Hepatic stellate cell (primary cell): ENCODE measurements at regions not wholly inside any gene's neighbourhood (a gene's known extent, or its start where the extent isn't known, plus 50 kb on each side); places are given as distances from the start of the nearest gene placed in this dataset.
"Not testable (repeated sequence)": the region's sequence is repeated elsewhere in the genome, so short reads cannot be mapped to it uniquely, and the experiment has no call there.

ENCODE experiments used
- DNase-seq: peaks from one replicate; pipeline ENCODE4 v3.0.0; 2011; ENCODE audit warnings: low spot score

DNA sequence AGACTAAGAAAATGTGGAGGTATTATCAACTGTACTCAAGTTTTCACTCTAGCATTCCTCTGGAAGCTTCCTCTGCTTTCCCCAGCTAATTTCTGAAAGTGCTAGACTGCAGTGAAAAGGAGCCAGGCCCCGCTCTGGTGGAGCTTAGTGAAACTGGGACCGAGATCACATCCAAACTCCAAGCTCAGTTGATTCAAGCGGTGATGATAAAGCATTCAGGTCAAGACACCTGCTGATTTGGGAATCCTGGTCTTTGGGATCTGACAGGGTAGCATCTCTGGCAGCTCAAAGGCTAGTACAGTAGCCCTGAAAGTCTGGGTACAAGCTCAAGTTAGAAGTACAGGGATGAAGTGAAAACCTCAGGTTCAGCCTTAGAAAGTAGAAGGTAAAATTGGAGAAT lies 120.2 kb upstream of the CRIM1 start:
- DNase-seq, result no peak

GRCh38 chr2:36223259-36223658 lies 132.3 kb upstream of the CRIM1 start:
- DNase-seq, result no peak

- no peak for DNase-seq
Observed at GRCh38 chr2:36222485-36222884, 133.1 kb upstream of the CRIM1 start.

DNA sequence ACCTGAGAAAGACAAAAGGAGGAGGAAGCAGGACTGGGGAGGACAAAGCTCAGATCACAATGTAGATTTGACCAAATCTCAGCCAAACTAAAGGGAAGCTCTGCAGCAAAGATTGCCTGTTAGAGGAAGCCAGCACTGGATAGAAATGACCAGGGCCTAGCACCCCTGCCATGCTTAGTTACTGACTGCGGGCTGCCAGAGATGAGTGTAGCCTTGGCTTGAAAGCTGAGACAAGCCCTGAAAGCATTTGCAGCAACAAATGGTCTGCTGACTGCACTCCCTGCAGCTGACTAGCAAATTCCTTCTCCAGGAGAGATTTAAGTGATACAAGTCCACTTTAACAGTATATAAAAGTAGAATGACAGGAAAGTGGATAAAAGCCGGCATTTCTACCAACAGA lies 140.9 kb upstream of the CRIM1 start:
- DNase-seq, result no peak

- DNase-seq, result no peak
Observed at GRCh38 chr2:36203366-36203765, 152.2 kb upstream of the CRIM1 start.

- DNase-seq, result no peak
Observed at GRCh38 chr2:36197181-36197971, 158.2 kb upstream of the CRIM1 start.

- DNase-seq, result no peak
Observed at GRCh38 chr2:36193680-36194079, 161.9 kb upstream of the CRIM1 start.

- DNase-seq, result no peak
Observed at GRCh38 chr2:36192983-36193382, 162.6 kb upstream of the CRIM1 start.

DNA sequence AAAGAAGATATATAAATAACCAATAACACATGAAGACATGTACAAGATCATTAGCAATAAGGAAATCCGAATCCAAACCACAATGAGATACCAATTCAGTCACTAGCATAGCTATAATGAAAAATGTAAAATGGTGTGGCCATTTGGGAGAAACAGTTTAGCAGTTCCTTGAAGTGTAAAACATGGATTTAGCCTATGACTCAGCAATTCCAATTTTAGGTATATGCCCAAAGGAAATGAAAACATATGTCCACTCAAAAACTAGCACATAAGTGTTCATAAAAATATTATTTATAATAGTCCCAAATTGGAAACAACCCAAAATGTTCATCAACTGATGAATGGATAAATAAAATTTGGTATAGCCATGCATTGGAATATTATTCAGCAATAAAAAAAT lies 165.5 kb upstream of the CRIM1 start:
- no peak for DNase-seq

- DNase-seq, result no peak
Observed at GRCh38 chr2:36185624-36186023, 170.0 kb upstream of the CRIM1 start.

- DNase-seq, result no peak
Observed at GRCh38 chr2:36184848-36185247, 170.7 kb upstream of the CRIM1 start.

DNA sequence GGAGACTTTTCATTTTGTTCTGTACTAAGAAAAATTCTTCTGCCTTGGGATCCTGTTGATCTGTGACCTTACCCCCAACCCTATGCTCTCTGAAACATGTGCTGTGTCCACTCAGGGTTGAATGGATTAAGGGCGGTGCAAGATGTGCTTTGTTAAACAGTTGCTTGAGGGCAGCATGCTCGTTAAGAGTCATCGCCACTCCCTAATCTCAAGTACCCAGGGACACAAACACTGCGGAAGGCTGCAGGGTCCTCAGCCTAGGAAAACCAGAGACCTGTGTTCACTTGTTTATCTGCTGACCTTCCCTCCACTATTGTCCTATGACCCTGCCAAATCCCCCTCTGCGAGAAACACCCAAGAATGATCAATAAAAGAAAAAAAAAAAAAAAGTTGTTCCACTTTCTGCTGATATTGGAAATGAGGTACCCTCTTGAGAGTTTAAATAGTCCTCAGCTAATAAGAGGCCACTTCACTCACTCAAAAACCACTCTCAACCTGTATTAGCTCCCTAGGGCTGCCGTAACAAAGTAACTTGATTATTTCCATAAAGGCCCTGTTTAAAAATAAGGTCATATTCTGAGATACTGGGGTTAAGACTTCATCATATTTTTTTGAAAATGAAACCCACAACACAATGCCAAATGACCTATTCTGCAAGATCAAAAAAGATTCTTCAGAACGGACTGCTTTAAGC lies 174.6 kb upstream of the CRIM1 start:
- DNase-seq, result not testable (repeated sequence)

GRCh38 chr2:36180293-36180692 lies 175.3 kb upstream of the CRIM1 start:
- not testable (repeated sequence) for DNase-seq

DNA sequence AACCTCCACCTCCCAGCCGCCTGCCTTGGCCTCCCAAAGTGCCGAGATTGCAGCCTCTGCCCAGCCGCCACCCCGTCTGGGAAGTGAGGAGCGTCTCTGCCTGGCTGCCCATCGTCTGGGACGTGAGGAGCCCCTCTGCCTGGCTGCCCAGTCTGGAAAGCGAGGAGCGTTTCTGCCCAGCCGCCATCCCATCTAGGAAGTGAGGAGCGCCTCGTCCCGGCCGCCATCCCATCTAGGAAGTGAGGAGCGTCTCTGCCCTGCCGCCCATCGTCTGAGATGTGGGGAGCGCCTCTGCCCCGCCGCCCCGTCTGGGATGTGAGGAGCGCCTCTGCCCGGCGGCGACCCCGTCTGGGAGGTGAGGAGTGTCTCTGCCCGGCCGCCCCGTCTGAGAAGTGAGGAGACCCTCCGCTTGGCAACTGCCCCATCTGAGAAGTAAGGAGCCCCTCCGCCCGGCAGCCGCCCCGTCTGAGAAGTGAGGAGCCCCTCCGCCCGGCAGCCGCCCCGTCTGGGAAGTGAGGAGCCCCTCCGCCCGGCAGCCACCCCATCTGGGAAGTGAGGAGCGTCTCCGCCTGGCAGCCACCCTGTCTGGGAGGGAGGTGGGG lies 175.8 kb upstream of the CRIM1 start:
- DNase-seq, result not testable (repeated sequence)

DNA sequence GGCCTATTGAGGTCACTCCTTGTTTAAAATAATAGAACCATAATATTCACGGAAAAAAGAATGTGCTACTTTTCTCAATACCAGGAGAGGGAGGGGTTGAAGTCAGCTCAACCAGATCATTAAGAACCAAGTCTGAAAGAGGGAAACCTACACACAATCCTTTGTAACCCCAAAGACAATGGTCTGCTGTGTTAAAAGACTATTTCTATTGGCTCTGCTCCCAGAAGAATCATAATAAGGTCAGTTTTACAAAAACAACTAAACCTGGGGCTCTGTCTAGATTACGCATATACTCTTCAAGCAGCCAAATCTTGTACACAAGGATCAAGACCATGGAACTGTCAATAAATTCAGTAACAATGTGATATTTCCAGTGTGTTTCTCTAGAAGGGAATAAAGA lies 177.2 kb upstream of the CRIM1 start:
- no peak for DNase-seq

DNA sequence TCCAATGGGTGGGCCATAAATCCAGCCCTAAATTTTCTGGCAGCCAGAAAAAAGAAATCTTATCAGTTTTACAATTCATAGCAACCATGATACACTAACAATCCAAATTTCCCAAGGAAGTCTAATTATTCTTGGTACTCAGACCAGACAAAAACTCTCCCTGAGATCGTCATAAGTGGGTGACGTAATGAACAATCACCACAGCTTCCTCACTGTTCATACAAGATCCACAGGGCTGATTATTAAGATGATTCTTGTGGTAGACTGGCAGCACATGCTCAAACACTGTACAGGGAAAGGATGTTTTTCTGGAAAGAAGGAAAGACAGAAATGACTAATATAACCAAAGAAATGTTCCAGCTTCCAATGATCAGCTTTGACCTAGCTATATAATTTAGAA lies 178.3 kb upstream of the CRIM1 start:
- DNase-seq, result no peak

DNA sequence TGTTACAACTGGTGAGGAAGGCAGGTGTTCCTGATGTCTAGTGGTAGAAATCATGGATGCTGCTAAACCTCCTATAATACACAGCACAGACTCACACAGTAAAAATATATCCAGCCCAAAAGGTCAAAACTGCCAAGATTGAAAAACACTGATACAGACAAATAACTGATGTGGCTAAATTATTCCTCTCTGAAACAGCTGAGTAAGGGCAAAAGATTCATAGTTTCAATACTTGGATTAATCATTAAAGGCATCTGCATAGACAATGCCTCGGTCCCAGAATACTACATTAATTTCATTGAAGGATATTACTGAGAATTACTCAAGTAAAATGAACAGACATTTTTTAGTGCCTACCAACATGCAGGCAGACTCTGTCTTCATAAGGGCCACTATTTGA lies 180.7 kb upstream of the CRIM1 start:
- no peak for DNase-seq

GRCh38 chr2:36173760-36174404 lies 181.7 kb upstream of the CRIM1 start:
- no peak for DNase-seq

GRCh38 chr2:36172824-36173223 lies 182.8 kb upstream of the CRIM1 start:
- DNase-seq, result no peak

DNA sequence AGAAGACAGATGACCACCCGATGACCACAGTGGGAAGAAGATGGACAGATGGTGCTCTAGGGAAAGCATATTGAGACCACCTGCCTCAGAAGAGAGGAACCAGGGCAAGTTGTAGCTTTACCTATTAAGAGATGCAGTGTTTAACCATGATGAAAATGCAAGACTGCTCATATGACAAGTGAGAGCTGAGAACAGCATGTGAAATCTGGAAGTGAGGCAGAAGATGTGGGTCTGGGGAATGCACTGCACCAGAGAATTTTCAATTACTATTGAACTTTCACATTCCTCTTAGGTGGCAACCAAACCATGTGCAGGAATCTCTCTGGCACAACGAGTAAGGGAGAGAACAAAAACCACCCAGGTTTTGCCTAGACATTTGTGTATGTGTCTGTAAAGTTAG lies 184.8 kb upstream of the CRIM1 start:
- DNase-seq, result no peak

DNA sequence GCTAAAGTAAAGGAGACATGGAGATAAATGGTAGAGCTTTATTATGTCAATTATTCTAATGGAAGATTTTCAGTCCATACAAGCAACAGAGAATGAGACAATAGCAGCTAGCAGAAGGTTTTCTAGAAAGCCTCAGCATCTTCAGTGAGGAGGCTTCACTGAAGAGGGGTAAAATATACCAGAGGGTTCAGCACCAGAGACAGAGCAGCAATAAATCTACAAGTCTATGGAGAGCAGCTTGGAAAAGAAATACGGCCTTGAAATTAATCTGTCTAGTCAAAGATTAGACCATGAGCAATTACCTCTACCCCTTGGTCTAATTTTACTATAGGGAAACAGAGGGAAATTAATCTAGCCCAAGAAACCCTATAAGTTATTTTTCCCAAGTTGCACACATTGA lies 185.7 kb upstream of the CRIM1 start:
- no peak for DNase-seq

DNA sequence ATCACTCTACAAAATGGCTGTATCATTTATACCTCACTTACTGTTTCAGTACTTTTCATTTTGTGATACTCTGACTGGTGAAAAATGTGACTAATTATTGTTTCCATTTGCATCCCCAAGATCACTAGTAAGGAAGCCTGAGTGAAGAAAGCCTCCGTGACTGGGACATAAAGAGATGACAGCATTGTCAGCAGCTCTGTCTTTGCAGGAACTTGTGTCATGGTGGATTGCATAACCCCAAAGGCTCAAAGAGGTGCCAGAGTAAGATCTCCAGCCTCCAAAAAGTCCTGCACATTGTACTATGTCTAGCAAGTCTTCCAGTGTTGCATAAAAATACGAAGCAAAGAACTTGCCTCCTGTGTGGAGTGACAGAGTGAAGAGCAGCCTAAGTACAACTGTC lies 187.5 kb upstream of the CRIM1 start:
- DNase-seq, result no peak

DNA sequence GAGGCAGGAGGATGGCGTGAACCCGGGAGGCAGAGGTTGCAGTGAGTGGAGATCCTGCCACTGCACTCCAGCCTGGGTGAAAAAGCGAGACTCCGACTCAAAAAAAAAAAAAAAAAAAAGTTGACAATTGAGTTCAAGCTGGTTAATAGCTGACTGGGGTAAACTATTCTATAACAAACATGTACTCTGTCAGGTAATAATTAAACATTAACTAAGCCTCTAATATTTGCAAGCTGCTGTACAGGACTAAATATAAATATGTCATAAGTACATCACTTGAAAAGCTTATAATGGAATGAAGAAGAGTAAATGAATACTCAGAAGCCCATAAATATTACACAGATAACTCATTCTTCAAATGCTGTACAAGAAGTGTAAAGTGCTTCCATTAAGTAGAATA lies 190.4 kb upstream of the CRIM1 start:
- DNase-seq, result no peak
